ENCODE measurements at regions not wholly inside any gene's neighbourhood (a gene's known extent, or its start where the extent isn't known, plus 50 kb on each side); places are given as distances from the start of the nearest gene placed in this dataset.

GRCh38 chr7:123324283-123324682 lies 124.5 kb upstream of the SLC13A1 start:
- H3K27ac ChIP-seq = no peak overlapping the region
- TF ChIP-seq, protein P1, sequence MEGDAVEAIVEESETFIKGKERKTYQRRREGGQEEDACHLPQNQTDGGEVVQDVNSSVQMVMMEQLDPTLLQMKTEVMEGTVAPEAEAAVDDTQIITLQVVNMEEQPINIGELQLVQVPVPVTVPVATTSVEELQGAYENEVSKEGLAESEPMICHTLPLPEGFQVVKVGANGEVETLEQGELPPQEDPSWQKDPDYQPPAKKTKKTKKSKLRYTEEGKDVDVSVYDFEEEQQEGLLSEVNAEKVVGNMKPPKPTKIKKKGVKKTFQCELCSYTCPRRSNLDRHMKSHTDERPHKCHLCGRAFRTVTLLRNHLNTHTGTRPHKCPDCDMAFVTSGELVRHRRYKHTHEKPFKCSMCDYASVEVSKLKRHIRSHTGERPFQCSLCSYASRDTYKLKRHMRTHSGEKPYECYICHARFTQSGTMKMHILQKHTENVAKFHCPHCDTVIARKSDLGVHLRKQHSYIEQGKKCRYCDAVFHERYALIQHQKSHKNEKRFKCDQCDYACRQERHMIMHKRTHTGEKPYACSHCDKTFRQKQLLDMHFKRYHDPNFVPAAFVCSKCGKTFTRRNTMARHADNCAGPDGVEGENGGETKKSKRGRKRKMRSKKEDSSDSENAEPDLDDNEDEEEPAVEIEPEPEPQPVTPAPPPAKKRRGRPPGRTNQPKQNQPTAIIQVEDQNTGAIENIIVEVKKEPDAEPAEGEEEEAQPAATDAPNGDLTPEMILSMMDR (conservative IDR thresholded peaks at IDR 0.05) = no peak

DNA sequence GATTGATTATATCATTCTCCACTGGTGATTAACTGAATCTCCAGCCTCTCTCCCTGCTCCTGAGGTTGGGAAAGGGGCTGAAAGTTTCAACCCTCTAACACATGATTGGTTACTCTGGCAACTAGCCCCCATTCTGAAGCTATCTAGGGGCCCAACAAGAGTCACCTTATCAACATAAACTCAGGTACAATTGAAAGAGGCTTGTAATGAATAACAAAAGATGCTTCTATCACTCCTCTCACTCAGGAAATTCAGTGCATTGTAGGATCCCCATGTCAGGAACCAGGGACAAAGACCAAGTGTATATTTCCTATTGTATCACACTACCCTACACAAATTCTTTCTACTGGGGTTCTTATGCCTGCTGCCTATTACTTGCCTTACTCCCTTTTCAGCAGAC lies 123.9 kb upstream of the SLC13A1 start:
- no peak overlapping the region for H3K27ac ChIP-seq

GRCh38 chr7:123321578-123321977 lies 121.8 kb upstream of the SLC13A1 start:
- peak overlapping the region; percentile 77; the same call in 1 of the 2 replicates for H3K27ac ChIP-seq

More for the DNA sequence above, 123.9 kb upstream of the SLC13A1 start:
- TF ChIP-seq, protein P1 (conservative IDR thresholded peaks at IDR 0.05) = no peak

DNA sequence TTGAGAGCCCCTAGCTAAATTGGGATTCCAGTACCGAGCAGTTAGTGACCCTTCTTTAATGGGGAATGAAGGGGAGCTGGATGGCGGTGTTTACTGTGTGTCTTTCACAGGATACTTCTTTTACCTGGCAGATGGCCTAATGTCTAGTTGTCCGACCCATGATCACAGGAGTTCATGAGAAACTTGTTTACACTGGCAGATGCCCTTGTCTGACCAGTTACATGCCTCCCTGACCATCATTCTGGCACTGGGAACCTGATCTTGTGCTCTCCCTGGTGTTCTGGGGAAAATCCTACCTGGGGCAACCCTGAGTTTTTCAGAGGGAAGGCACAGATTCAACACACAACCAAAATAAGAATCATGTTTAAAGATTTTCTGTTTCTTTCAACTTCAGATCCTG lies 120.1 kb upstream of the SLC13A1 start:
- peak overlapping the region; percentile 77 for H3K27ac ChIP-seq

GRCh38 chr7:123314886-123315285 lies 115.1 kb upstream of the SLC13A1 start:
- H3K27ac ChIP-seq = no peak overlapping the region
- TF ChIP-seq, protein P1 (conservative IDR thresholded peaks at IDR 0.05) = no peak

More for the DNA sequence above, 120.1 kb upstream of the SLC13A1 start:
- TF ChIP-seq, protein P1 (conservative IDR thresholded peaks at IDR 0.05) = no peak

DNA sequence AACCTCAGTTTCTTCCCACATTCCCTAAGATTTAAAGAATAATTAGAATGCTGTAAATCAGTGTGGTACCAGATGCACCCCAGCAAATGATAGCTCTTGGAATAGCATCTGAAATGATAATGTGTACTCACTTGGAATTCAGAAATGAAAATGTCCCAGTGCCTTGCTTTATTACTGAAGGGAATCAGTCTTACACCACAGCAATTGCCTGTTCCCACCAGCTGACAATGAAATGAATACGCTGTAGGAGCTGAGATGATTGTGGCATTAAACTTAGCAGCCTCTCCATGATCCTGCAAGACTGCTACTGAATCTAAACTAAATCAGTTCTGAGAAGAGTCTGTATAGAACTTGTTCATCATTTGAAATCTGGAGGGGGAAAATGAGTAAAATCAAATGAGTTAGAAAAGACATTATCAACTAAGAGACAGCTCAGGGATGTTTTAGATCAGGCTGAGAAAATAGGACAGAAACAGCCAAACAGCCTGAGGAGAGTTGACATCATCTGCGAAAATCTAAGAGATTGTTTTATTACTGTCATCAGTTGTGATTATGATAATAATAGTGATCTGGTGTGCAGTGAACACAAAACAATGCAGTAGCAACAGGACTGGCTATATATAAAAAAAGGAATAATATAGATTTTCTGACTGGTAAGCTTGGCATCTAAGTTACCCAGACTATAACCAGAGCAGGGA lies 108.6 kb upstream of the SLC13A1 start:
- TF ChIP-seq, protein P1 (conservative IDR thresholded peaks at IDR 0.05) = no peak
- H3K27ac ChIP-seq = no peak overlapping the region

GRCh38 chr7:123305840-123306375 lies 106.1 kb upstream of the SLC13A1 start:
- TF ChIP-seq, protein P1 (conservative IDR thresholded peaks at IDR 0.05) = no peak
- H3K27ac ChIP-seq = no peak overlapping the region

DNA sequence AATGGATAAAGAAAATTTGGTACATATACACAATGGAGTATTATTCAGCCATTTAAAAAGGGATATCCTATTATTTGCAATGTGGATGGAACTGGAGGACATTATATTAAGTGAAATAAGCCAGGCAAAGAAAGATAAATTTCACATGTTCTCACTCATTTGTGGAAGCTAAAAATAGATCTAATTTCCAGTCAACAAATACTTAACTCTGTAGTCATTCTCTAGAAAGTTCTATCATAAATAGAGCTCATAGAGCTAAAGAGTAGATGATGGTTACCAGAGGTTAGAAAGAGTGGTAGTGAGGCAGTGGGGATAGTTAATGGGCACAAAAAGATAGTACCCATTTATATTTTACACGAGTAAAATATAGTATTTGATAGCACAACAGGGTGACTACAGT lies 104.2 kb upstream of the SLC13A1 start:
- no peak overlapping the region for H3K27ac ChIP-seq
- TF ChIP-seq, protein P1 (conservative IDR thresholded peaks at IDR 0.05) = no peak
